Neural cell (in vitro differentiated cells): ENCODE measurements at regions not wholly inside any gene's neighbourhood (a gene's known extent, or its start where the extent isn't known, plus 50 kb on each side); places are given as distances from the start of the nearest gene placed in this dataset.

Source experiments
- POLR2AphosphoS5 ChIP-seq: IDR thresholded peaks from 2 replicates; pipeline ENCODE4 v1.6.1; 2012
- RAD21 ChIP-seq: fragments of 450-650 bp; conservative IDR thresholded peaks from 2 replicates; pipeline ENCODE4 v1.6.1; 2014; ENCODE audit warnings: antibody characterized with exemption, mild to moderate bottlenecking, moderate library complexity
- TF ChIP-seq, protein P1 (sequence below): fragments of 450-650 bp; IDR thresholded peaks from 2 replicates; pipeline ENCODE4 v1.5.1; 2014; ENCODE audit warnings: antibody characterized with exemption, mild to moderate bottlenecking, moderate library complexity; ENCODE audit not compliant: poor library complexity, severe bottlenecking
- TF ChIP-seq, protein P2 (sequence below): IDR thresholded peaks from 2 replicates; pipeline ENCODE4 v1.6.1; 2012; ENCODE audit warnings: borderline replicate concordance

DNA sequence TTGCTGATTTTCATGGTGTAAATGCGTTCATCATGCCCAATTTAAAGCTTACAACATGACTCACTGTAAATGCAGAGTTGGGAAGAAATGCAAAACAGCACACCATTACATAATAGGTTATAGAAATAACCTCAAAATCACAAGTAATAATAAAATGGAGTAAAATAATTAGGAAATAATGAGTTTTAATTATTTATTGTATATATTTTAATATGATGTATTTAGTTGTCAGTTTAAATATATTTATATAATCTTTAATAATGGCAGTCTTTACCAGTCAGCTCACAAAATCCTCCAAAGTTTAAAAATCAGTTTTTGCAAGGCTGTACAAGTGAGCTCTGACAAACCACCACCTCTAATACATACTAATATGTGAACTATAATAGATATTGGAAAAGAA is 180.2 kb downstream of the RND3 start:
- TF ChIP-seq, protein P1, sequence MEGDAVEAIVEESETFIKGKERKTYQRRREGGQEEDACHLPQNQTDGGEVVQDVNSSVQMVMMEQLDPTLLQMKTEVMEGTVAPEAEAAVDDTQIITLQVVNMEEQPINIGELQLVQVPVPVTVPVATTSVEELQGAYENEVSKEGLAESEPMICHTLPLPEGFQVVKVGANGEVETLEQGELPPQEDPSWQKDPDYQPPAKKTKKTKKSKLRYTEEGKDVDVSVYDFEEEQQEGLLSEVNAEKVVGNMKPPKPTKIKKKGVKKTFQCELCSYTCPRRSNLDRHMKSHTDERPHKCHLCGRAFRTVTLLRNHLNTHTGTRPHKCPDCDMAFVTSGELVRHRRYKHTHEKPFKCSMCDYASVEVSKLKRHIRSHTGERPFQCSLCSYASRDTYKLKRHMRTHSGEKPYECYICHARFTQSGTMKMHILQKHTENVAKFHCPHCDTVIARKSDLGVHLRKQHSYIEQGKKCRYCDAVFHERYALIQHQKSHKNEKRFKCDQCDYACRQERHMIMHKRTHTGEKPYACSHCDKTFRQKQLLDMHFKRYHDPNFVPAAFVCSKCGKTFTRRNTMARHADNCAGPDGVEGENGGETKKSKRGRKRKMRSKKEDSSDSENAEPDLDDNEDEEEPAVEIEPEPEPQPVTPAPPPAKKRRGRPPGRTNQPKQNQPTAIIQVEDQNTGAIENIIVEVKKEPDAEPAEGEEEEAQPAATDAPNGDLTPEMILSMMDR: no peak
- no peak for TF ChIP-seq POLR2AphosphoS5
- no peak for TF ChIP-seq RAD21
- TF ChIP-seq, protein P2, sequence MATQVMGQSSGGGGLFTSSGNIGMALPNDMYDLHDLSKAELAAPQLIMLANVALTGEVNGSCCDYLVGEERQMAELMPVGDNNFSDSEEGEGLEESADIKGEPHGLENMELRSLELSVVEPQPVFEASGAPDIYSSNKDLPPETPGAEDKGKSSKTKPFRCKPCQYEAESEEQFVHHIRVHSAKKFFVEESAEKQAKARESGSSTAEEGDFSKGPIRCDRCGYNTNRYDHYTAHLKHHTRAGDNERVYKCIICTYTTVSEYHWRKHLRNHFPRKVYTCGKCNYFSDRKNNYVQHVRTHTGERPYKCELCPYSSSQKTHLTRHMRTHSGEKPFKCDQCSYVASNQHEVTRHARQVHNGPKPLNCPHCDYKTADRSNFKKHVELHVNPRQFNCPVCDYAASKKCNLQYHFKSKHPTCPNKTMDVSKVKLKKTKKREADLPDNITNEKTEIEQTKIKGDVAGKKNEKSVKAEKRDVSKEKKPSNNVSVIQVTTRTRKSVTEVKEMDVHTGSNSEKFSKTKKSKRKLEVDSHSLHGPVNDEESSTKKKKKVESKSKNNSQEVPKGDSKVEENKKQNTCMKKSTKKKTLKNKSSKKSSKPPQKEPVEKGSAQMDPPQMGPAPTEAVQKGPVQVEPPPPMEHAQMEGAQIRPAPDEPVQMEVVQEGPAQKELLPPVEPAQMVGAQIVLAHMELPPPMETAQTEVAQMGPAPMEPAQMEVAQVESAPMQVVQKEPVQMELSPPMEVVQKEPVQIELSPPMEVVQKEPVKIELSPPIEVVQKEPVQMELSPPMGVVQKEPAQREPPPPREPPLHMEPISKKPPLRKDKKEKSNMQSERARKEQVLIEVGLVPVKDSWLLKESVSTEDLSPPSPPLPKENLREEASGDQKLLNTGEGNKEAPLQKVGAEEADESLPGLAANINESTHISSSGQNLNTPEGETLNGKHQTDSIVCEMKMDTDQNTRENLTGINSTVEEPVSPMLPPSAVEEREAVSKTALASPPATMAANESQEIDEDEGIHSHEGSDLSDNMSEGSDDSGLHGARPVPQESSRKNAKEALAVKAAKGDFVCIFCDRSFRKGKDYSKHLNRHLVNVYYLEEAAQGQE: no peak
